Progenitor cell of endocrine pancreas (in vitro differentiated cells): ENCODE measurements at regions not wholly inside any gene's neighbourhood (a gene's known extent, or its start where the extent isn't known, plus 50 kb on each side); places are given as distances from the start of the nearest gene placed in this dataset.

Experiments used
- DNase-seq: peaks from one replicate; pipeline ENCODE4 v3.0.0; 2021; ENCODE audit warnings: low spot score; ENCODE audit not compliant: unreplicated experiment
- H3K27ac Mint-ChIP-seq: 2 replicates; pipeline ENCODE4 v1.8.0; 2021; ENCODE audit warnings: mild to moderate bottlenecking, moderate library complexity, mixed read lengths
- H3K27me3 Mint-ChIP-seq: 2 replicates; pipeline ENCODE4 v1.8.0; 2021; ENCODE audit warnings: mixed read lengths
- H3K36me3 Mint-ChIP-seq: 2 replicates; pipeline ENCODE4 v1.8.0; 2022; ENCODE audit warnings: mixed read lengths; ENCODE audit not compliant: insufficient read depth
- H3K4me1 Mint-ChIP-seq: 2 replicates; pipeline ENCODE4 v1.8.0; 2021; ENCODE audit warnings: low read depth, mixed read lengths
- H3K4me3 Mint-ChIP-seq: 2 replicates; pipeline ENCODE4 v1.8.0; 2021; ENCODE audit warnings: low read depth, mild to moderate bottlenecking, moderate library complexity, mixed read lengths
- H3K9me3 Mint-ChIP-seq: 2 replicates; pipeline ENCODE4 v1.8.0; 2021; ENCODE audit warnings: low read depth, mixed read lengths
- CTCF ChIP-seq: fragments of 200-600 bp; sonication (generic); IDR thresholded peaks from one replicate; pipeline ENCODE4 v1.5.0; 2021; ENCODE audit warnings: antibody characterized with exemption, mild to moderate bottlenecking; ENCODE audit not compliant: unreplicated experiment

DNA sequence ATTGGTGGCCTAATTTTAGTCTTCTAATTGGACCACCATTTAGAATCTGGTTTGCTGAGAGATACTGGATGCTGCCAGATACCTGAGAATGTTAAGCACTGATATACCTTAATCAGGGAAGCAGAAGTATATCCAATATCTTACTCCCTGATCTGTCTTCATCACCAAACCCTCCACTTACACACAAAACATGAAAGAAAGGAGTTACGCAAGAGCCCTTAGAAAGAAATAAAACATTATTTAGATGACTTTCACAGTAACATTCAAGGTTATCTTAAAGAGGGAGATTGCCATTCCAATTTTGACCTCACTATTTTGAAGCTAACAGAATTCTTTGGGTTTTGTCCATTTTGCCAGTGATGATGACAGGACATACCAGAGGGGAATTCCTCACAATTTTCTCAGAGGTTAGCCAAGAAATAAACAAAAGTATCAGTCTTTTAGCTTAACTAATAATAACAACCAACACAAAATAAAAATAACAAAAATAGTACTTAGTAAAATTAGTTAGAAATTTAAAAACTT, 496.1 kb downstream of the NFIB start:
- H3K4me3 Mint-ChIP-seq = no peak overlapping the region
- TF ChIP-seq CTCF = no peak
- H3K9me3 Mint-ChIP-seq = peaks cover 15% of the 10 kb centered on the region
- no peaks in the 10 kb centered on the region for H3K36me3 Mint-ChIP-seq
- no peak overlapping the region for H3K27ac Mint-ChIP-seq
- no peaks in the 10 kb centered on the region for H3K4me1 Mint-ChIP-seq
- H3K27me3 Mint-ChIP-seq = no peaks in the 10 kb centered on the region
- no peak for DNase-seq

- H3K27me3 Mint-ChIP-seq = no peaks in the 10 kb centered on the region
- H3K9me3 Mint-ChIP-seq = peaks cover 15% of the 10 kb centered on the region
- H3K27ac Mint-ChIP-seq = no peak overlapping the region
- H3K4me3 Mint-ChIP-seq = no peak overlapping the region
- no peaks in the 10 kb centered on the region for H3K36me3 Mint-ChIP-seq
- DNase-seq = no peak
- no peak for TF ChIP-seq CTCF
- H3K4me1 Mint-ChIP-seq = no peaks in the 10 kb centered on the region
These were observed 497.1 kb downstream of the NFIB start for GRCh38 chr9:13816837-13817236.

- TF ChIP-seq CTCF = no peak
- H3K9me3 Mint-ChIP-seq = peaks cover 8% of the 10 kb centered on the region
- no peaks in the 10 kb centered on the region for H3K27me3 Mint-ChIP-seq
- no peaks in the 10 kb centered on the region for H3K4me1 Mint-ChIP-seq
- no peak for DNase-seq
- H3K36me3 Mint-ChIP-seq = no peaks in the 10 kb centered on the region
- H3K27ac Mint-ChIP-seq = no peak overlapping the region
- no peak overlapping the region for H3K4me3 Mint-ChIP-seq
These were observed 499.1 kb downstream of the NFIB start for GRCh38 chr9:13814647-13815400.

DNA sequence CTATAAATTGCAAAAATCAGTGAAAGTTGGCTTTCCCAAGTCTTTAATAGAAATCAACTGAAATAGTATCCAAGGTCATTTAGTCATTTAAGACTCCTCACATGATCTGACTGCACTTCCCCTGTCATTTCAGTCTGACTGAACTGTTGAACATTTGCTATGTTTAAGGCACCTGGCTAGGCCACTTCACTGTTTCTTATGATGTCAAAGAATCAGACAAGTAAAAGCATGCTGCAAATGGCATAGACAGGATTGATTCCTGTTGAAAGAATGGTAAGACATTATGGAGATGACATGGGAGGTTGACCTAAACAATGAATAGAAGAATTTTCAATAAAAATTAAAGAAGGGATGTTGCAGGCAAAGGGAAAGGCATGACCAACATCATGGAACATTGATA, 502.1 kb downstream of the NFIB start:
- Mint-ChIP-seq H3K36me3 (no peaks in the 10 kb centered on the region), H3K4me1 (no peaks in the 10 kb centered on the region), H3K27ac (no peak overlapping the region), H3K9me3 (peaks cover 4% of the 10 kb centered on the region), H3K27me3 (no peaks in the 10 kb centered on the region), H3K4me3 (no peak overlapping the region)
- TF ChIP-seq CTCF = no peak
- no peak for DNase-seq

DNA sequence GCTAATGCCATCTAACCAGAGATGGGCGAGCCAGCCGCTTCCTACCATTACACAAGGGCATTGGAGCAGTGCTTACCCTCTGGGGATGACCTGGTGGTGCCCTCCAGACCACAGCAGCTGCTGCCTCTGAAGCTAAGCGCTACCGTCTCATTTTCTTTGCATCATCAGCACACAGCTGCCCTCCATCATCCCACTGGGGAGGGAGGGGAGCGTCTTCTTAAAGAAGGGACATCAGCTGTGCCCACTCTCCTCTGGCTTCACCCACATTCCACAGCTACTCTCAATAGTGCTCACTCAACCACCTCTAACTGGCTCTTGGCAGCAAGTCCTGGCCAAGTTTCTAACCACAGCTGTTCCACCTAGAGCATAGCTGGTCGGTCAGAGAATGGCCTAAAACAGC, 503.4 kb downstream of the NFIB start:
- H3K4me1 Mint-ChIP-seq = no peaks in the 10 kb centered on the region
- no peaks in the 10 kb centered on the region for H3K27me3 Mint-ChIP-seq
- no peak overlapping the region for H3K27ac Mint-ChIP-seq
- no peaks in the 10 kb centered on the region for H3K36me3 Mint-ChIP-seq
- H3K4me3 Mint-ChIP-seq = no peak overlapping the region
- no peak for DNase-seq
- peaks cover 4% of the 10 kb centered on the region for H3K9me3 Mint-ChIP-seq
- no peak for TF ChIP-seq CTCF
